Vagina (tissue), 2 donors: ENCODE measurements at regions not wholly inside any gene's neighbourhood (a gene's known extent, or its start where the extent isn't known, plus 50 kb on each side); places are given as distances from the start of the nearest gene placed in this dataset.

Source experiments
- POLR2A ChIP-seq, 2 donors: fragments of 450-650 bp; IDR thresholded peaks; one replicate each; pipeline ENCODE4 v1.6.1; 2017; ENCODE audit warnings: antibody characterized with exemption in 2 of 2, mild to moderate bottlenecking in 2 of 2, moderate library complexity in 2 of 2
- POLR2AphosphoS5 ChIP-seq, 2 donors: sonication (generic); formaldehyde crosslinking; IDR thresholded peaks; one replicate each; pipeline ENCODE4 v1.9.0; 2017; ENCODE audit warnings: antibody characterized with exemption in 2 of 2, mild to moderate bottlenecking in 2 of 2, low read depth in 1 of 2; ENCODE audit not compliant: insufficient read depth in 1 of 2
- TF ChIP-seq, protein P1 (sequence below), 3 experiments: fragments of 450-650 bp in 2 of 3; fragments of 200-600 bp in 1 of 3; sonication (generic) in 1 of 3; IDR thresholded peaks; one replicate each; pipeline ENCODE4 v1.5.1; 2017 to 2019; ENCODE audit warnings: antibody characterized with exemption in 3 of 3, mild to moderate bottlenecking in 2 of 3, moderate library complexity in 2 of 3

DNA sequence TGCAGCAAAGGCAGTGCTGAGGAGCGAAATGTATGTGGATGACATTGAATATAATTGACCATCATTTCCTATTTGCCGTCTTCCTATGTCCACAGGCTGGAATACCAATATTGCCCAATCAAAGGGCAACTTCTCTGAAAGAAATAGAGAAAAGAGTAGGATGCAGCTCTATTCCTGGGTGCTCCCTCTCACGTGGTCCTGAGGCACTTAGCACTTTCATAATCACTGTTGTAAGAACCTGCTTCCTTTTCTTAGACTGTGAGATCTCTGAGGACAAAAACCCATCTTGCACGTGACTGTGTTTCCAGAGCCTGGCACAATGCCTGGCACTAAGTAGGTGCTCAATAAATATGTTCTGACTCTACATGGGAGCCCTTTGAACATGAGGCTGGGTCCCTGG lies 122.7 kb upstream of the CPM start:
- TF ChIP-seq, protein P1, sequence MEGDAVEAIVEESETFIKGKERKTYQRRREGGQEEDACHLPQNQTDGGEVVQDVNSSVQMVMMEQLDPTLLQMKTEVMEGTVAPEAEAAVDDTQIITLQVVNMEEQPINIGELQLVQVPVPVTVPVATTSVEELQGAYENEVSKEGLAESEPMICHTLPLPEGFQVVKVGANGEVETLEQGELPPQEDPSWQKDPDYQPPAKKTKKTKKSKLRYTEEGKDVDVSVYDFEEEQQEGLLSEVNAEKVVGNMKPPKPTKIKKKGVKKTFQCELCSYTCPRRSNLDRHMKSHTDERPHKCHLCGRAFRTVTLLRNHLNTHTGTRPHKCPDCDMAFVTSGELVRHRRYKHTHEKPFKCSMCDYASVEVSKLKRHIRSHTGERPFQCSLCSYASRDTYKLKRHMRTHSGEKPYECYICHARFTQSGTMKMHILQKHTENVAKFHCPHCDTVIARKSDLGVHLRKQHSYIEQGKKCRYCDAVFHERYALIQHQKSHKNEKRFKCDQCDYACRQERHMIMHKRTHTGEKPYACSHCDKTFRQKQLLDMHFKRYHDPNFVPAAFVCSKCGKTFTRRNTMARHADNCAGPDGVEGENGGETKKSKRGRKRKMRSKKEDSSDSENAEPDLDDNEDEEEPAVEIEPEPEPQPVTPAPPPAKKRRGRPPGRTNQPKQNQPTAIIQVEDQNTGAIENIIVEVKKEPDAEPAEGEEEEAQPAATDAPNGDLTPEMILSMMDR (IDR thresholded peaks at IDR 0.05): no peak
- TF ChIP-seq POLR2A (IDR thresholded peaks at IDR 0.05): no peak
- no peak for TF ChIP-seq POLR2AphosphoS5 (IDR thresholded peaks at IDR 0.05; ENCODE audit: insufficient read depth in 1 of 2, low read depth in 1 of 2)
